OCI-LY3 (cell line): ENCODE measurements at regions not wholly inside any gene's neighbourhood (a gene's known extent, or its start where the extent isn't known, plus 50 kb on each side); places are given as distances from the start of the nearest gene placed in this dataset.
"Not testable (repeated sequence)": the region's sequence is repeated elsewhere in the genome, so short reads cannot be mapped to it uniquely, and the experiment has no call there.

Source experiments
- CTCF ChIP-seq: fragments of 200-600, 300-600 bp; sonication (generic); IDR thresholded peaks from 2 replicates; pipeline ENCODE4 v1.5.1; 2014; ENCODE audit warnings: antibody characterized with exemption, low read length, low read depth
- EZH2phosphoT487 ChIP-seq: fragments of 200-600 bp; shearing (Covaris generic); IDR thresholded peaks from 2 replicates; pipeline ENCODE4 v1.6.1; 2018; ENCODE audit warnings: antibody characterized with exemption, mixed run types, low read depth

- not testable (repeated sequence) for TF ChIP-seq CTCF, EZH2phosphoT487
These were observed 137.0 kb downstream of the GOLGA6L6 start for GRCh38 chr15:20404571-20404970.
